SU-DHL-6 (cell line): ENCODE measurements at regions not wholly inside any gene's neighbourhood (a gene's known extent, or its start where the extent isn't known, plus 50 kb on each side); places are given as distances from the start of the nearest gene placed in this dataset.

ENCODE experiments used
- H2AFZ ChIP-seq: fragments of 200-600 bp; sonication (generic); 2 replicates; pipeline ENCODE4 v1.6.1; 2014; ENCODE audit warnings: low read depth, mild to moderate bottlenecking, moderate library complexity, mixed read lengths, antibody characterized with exemption, low read length; ENCODE audit not compliant: severe bottlenecking
- H3F3A ChIP-seq: fragments of 200-600 bp; shearing (Covaris generic); 2 replicates; pipeline ENCODE4 v1.6.0; 2016; ENCODE audit warnings: antibody characterized with exemption, mild to moderate bottlenecking; ENCODE audit not compliant: insufficient read depth
- H3K27ac ChIP-seq: fragments of 200-600 bp; sonication (generic); 2 replicates; pipeline ENCODE4 v1.5.1; 2016; ENCODE audit warnings: low read depth, mild to moderate bottlenecking, low read length, moderate library complexity, mixed read lengths
- H3K27me3 ChIP-seq: fragments of 200-600 bp; sonication (generic), shearing (Covaris generic); 2 replicates; pipeline ENCODE4 v1.6.0; 2014; ENCODE audit warnings: mild to moderate bottlenecking, low read length
- H3K36me3 ChIP-seq: fragments of 200-600 bp; sonication (generic); 2 replicates; pipeline ENCODE4 v1.6.1; 2014; ENCODE audit warnings: mild to moderate bottlenecking, low read length, mixed read lengths
- H3K4me2 ChIP-seq: fragments of 300-600, 200-600 bp; shearing (Covaris generic), sonication (generic); 2 replicates; pipeline ENCODE4 v1.6.0; 2014; ENCODE audit warnings: low read length, low read depth, mild to moderate bottlenecking; ENCODE audit not compliant: poor library complexity, severe bottlenecking
- H3K4me3 ChIP-seq: fragments of 200-600 bp; sonication (generic); 2 replicates; pipeline ENCODE4 v1.5.1; 2014; ENCODE audit warnings: antibody characterized with exemption, low read length, mild to moderate bottlenecking, mixed read lengths; ENCODE audit not compliant: insufficient read depth, poor library complexity, severe bottlenecking
- H3K79me2 ChIP-seq: fragments of 200-600 bp; sonication (generic); 2 replicates; pipeline ENCODE4 v1.6.1; 2014; ENCODE audit warnings: mild to moderate bottlenecking, low read length, moderate library complexity; ENCODE audit not compliant: insufficient read depth
- H3K9ac ChIP-seq: fragments of 200-600 bp; sonication (generic); 2 replicates; pipeline ENCODE4 v1.7.0; 2014; ENCODE audit warnings: mild to moderate bottlenecking, low read length
- H3K9me2 ChIP-seq: fragments of 200-600 bp; sonication (generic); replicated peaks from 2 replicates; pipeline ENCODE4 v1.6.1; 2014; ENCODE audit warnings: low read length; ENCODE audit not compliant: insufficient read depth
- H3K9me3 ChIP-seq: fragments of 200-600 bp; sonication (generic); 2 replicates; pipeline ENCODE4 v1.6.1; 2014; ENCODE audit warnings: low read length, mixed read lengths; ENCODE audit not compliant: insufficient read depth
- H4K20me1 ChIP-seq: fragments of 200-600 bp; sonication (generic); 2 replicates; pipeline ENCODE4 v1.6.1; 2014; ENCODE audit warnings: low read depth, mild to moderate bottlenecking, antibody characterized with exemption, low read length, moderate library complexity, mixed read lengths
- EZH2phosphoT487 ChIP-seq: fragments of 200-600 bp; sonication (generic), shearing (Covaris generic); conservative IDR thresholded peaks from 2 replicates; pipeline ENCODE4 v1.6.1; 2018; ENCODE audit warnings: mild to moderate bottlenecking, antibody characterized with exemption, low read length, moderate library complexity, mixed read lengths
- TF ChIP-seq, protein P1 (sequence below): fragments of 200-600 bp; sonication (generic); IDR thresholded peaks from one replicate; pipeline ENCODE4 v1.5.1; 2017; ENCODE audit warnings: antibody characterized with exemption, mild to moderate bottlenecking, low read length, moderate library complexity; ENCODE audit not compliant: insufficient read depth, poor library complexity, severe bottlenecking

DNA sequence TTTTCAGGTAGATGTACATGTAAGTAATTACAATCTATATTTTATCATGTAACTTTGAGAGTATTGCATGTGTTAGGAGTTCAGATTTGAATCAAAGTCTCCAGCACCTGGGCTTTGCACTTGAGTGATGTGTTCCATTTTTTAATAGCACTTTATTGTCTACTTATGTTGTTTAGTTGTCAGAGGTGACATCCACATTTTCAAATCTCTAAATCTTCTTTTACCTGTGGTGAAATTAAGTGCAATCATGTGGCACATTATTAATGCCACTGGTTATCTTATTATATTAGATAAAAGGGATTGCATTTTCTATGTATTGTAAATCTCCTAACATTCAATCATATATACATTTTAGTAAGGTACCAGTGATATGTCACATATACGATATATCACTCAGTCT, 333.4 kb downstream of the AASDHPPT start:
- Histone ChIP-seq H3K9me2 (no peaks in the 10 kb centered on the region), H3K36me3 (no peaks in the 10 kb centered on the region), H3K27ac (no peak overlapping the region), H3K79me2 (no peaks in the 10 kb centered on the region), H3K9ac (no peak overlapping the region), H3K9me3 (no peaks in the 10 kb centered on the region), H4K20me1 (no peaks in the 10 kb centered on the region), H3K27me3 (no peaks in the 10 kb centered on the region), H3K4me3 (no peak overlapping the region), H2AFZ (no peak overlapping the region), H3K4me2 (no peak overlapping the region), H3F3A (no peaks in the 10 kb centered on the region)
- no peak for TF ChIP-seq EZH2phosphoT487
- TF ChIP-seq, protein P1, sequence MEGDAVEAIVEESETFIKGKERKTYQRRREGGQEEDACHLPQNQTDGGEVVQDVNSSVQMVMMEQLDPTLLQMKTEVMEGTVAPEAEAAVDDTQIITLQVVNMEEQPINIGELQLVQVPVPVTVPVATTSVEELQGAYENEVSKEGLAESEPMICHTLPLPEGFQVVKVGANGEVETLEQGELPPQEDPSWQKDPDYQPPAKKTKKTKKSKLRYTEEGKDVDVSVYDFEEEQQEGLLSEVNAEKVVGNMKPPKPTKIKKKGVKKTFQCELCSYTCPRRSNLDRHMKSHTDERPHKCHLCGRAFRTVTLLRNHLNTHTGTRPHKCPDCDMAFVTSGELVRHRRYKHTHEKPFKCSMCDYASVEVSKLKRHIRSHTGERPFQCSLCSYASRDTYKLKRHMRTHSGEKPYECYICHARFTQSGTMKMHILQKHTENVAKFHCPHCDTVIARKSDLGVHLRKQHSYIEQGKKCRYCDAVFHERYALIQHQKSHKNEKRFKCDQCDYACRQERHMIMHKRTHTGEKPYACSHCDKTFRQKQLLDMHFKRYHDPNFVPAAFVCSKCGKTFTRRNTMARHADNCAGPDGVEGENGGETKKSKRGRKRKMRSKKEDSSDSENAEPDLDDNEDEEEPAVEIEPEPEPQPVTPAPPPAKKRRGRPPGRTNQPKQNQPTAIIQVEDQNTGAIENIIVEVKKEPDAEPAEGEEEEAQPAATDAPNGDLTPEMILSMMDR, result no peak

- H3K9me3 ChIP-seq, result no peaks in the 10 kb centered on the region
- H3K36me3 ChIP-seq, result no peaks in the 10 kb centered on the region
- H4K20me1 ChIP-seq, result no peaks in the 10 kb centered on the region
- H3K4me2 ChIP-seq, result no peak overlapping the region
- H3K79me2 ChIP-seq, result no peaks in the 10 kb centered on the region
- H3K27ac ChIP-seq, result no peak overlapping the region
- H3K27me3 ChIP-seq, result no peaks in the 10 kb centered on the region
- H3F3A ChIP-seq, result no peaks in the 10 kb centered on the region
- no peak overlapping the region for H3K4me3 ChIP-seq
- H2AFZ ChIP-seq, result no peak overlapping the region
- no peak overlapping the region for H3K9ac ChIP-seq
- TF ChIP-seq, protein P1, result no peak
- no peak for TF ChIP-seq EZH2phosphoT487
- H3K9me2 ChIP-seq, result no peaks in the 10 kb centered on the region
Observed at GRCh38 chr11:106413222-106413621, 335.8 kb downstream of the AASDHPPT start.

GRCh38 chr11:106415510-106415909, 338.0 kb downstream of the AASDHPPT start:
- no peak overlapping the region for H3K4me3 ChIP-seq
- no peaks in the 10 kb centered on the region for H3K79me2 ChIP-seq
- H2AFZ ChIP-seq, result no peak overlapping the region
- H3K9me3 ChIP-seq, result no peaks in the 10 kb centered on the region
- no peak overlapping the region for H3K4me2 ChIP-seq
- no peak overlapping the region for H3K9ac ChIP-seq
- H3K9me2 ChIP-seq, result no peaks in the 10 kb centered on the region
- no peaks in the 10 kb centered on the region for H3K36me3 ChIP-seq
- no peaks in the 10 kb centered on the region for H3K27me3 ChIP-seq
- H3K27ac ChIP-seq, result no peak overlapping the region
- TF ChIP-seq, protein P1, result no peak
- TF ChIP-seq EZH2phosphoT487, result no peak
- no peaks in the 10 kb centered on the region for H4K20me1 ChIP-seq
- no peaks in the 10 kb centered on the region for H3F3A ChIP-seq
